Uterus (tissue), 3 donors: ENCODE measurements at regions not wholly inside any gene's neighbourhood (a gene's known extent, or its start where the extent isn't known, plus 50 kb on each side); places are given as distances from the start of the nearest gene placed in this dataset.

Experiments
- DNase-seq, 2 donors: peaks; one replicate each; pipeline ENCODE4 v3.0.0-alpha.2; 2019 to 2020
- H3K27ac ChIP-seq, 2 donors: fragments of 200-600 bp; sonication (generic); 1 replicate in 1 of 2; 2 replicates in 1 of 2; pipeline ENCODE4 v1.5.1; 2016 to 2018
- H3K27me3 ChIP-seq, 2 donors: fragments of 200-600 bp; sonication (generic); one replicate each; pipeline ENCODE4 v1.5.1; 2018 to 2019; ENCODE audit warnings: control low read depth in 1 of 2
- H3K36me3 ChIP-seq, 2 donors: fragments of 200-600 bp; sonication (generic); one replicate each; pipeline ENCODE4 v1.5.1; 2019; ENCODE audit warnings: control low read depth in 1 of 2
- H3K4me1 ChIP-seq, 2 donors: fragments of 200-600 bp; sonication (generic); one replicate each; pipeline ENCODE4 v1.5.1; 2018 to 2019; ENCODE audit warnings: control low read depth in 1 of 2
- H3K4me3 ChIP-seq, 2 donors: fragments of 200-600 bp; sonication (generic); 1 replicate in 1 of 2; 2 replicates in 1 of 2; pipeline ENCODE4 v1.5.1; 2018 to 2019; ENCODE audit warnings: mild to moderate bottlenecking in 1 of 2
- H3K9me3 ChIP-seq, 2 donors: fragments of 200-600 bp; sonication (generic); one replicate each; pipeline ENCODE4 v1.5.1; 2019; ENCODE audit warnings: control low read depth in 1 of 2
- POLR2A ChIP-seq, 2 donors: fragments of 450-650 bp; IDR thresholded peaks; one replicate each; pipeline ENCODE4 v1.6.1; 2016; ENCODE audit warnings: antibody characterized with exemption in 2 of 2, mild to moderate bottlenecking in 1 of 2, moderate library complexity in 1 of 2
- intact Hi-C: fragments of 100-400 bp; cut with DNase I; formaldehyde crosslinking; loops from one replicate; pipeline ENCODE4 v1.15.1; 2023; ENCODE audit warnings: low total_unique reads
- TF ChIP-seq, protein P1 (sequence below), 4 experiments: fragments of 200-600 bp in 2 of 4; fragments of 450-650 bp in 2 of 4; sonication (generic) in 2 of 4; IDR thresholded peaks; one replicate each; pipeline ENCODE4 v1.5.1; 2016 to 2019; ENCODE audit warnings: antibody characterized with exemption in 4 of 4, mild to moderate bottlenecking in 2 of 4, moderate library complexity in 1 of 4
- donor health status: DM: yes; HTN: yes; CAD: no.

DNA sequence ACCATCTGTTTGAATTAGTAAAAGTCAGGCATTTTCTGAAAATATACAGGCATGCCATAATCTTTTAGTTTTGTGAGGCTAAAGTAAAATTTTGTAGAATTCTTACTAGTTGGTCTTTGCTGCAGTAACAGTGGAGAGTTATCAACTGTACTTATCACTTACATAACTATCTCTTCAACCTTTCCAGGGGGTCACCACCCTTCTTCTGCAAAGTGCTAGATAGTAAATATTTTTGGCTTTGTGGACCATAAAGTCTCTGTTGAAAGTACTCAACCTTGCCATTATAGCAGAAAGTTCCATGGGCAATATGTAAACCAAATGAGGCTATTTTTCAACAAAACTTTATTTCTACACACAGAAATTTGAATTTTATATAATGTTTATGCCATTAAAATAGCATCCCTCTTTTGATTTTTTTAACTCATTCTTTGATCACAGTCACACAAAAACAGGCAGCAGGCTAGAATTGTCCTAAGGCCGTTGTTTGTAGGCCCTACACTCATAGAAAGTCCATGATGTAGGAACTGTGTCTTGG, 59.5 kb upstream of the KLF6 start:
- no peak overlapping the region for H3K27ac ChIP-seq
- H3K4me1 ChIP-seq = no peaks in the 10 kb centered on the region
- H3K27me3 ChIP-seq = no peaks in the 10 kb centered on the region
- no peak overlapping the region for H3K4me3 ChIP-seq
- intact Hi-C loops = no loop called here
- no peak for DNase-seq
- H3K9me3 ChIP-seq = no peaks in the 10 kb centered on the region
- H3K36me3 ChIP-seq = no peaks in the 10 kb centered on the region
- no peak for TF ChIP-seq POLR2A (IDR thresholded peaks at IDR 0.05)
- TF ChIP-seq, protein P1, sequence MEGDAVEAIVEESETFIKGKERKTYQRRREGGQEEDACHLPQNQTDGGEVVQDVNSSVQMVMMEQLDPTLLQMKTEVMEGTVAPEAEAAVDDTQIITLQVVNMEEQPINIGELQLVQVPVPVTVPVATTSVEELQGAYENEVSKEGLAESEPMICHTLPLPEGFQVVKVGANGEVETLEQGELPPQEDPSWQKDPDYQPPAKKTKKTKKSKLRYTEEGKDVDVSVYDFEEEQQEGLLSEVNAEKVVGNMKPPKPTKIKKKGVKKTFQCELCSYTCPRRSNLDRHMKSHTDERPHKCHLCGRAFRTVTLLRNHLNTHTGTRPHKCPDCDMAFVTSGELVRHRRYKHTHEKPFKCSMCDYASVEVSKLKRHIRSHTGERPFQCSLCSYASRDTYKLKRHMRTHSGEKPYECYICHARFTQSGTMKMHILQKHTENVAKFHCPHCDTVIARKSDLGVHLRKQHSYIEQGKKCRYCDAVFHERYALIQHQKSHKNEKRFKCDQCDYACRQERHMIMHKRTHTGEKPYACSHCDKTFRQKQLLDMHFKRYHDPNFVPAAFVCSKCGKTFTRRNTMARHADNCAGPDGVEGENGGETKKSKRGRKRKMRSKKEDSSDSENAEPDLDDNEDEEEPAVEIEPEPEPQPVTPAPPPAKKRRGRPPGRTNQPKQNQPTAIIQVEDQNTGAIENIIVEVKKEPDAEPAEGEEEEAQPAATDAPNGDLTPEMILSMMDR (IDR thresholded peaks at IDR 0.05) = no peak

DNA sequence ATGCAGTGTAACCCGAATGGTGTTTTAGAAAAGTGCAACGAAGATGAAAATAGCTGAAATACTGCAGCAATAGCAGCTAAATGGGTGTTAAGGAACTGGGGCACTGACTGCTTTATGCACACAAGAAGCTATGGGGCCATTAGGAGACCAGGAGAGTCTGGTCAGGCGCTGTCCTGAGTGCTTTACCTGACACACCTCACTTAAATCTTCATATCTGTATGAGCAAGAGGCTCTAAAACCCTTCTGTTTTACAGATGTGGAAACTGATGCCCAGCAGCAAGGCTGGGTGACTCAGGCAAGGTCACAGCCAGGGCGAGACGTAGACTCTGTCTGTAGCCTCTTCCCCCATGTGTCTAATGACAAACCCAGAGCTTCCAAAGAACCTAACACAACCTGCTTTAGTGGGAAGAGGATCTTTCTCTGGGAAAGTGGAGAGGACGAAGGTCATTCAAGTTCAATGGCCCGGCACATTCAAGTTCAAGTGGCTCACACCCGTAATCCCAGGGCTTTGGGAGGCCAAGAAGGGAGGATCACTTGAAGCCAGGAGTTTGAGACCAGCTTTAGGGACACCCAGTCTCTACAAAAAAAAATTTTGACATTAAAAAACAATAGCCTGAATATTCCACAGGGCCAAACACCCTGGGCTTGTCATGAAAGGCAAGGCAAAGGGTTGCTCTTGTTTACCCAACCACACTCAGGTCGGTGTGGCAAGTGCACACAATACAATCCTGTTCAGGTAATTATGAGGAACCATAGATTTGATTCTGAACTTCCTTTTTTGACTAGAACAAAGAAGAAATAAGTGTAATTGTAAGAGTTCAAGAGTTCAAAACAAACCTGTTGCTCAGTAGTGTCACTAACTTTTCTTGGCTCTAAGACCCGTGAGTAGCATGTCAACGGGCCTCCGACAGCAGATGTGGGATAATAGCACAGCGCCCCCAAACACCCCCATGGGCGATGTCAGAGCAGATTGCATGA, 53.7 kb upstream of the KLF6 start:
- Histone ChIP-seq H3K27ac (no peak overlapping the region), H3K4me1 (no peaks in the 10 kb centered on the region), H3K27me3 (no peaks in the 10 kb centered on the region), H3K9me3 (no peaks in the 10 kb centered on the region), H3K4me3 (no peak overlapping the region), H3K36me3 (no peaks in the 10 kb centered on the region)
- intact Hi-C loops = no loop called here
- no peak for DNase-seq
- no peak for TF ChIP-seq POLR2A (IDR thresholded peaks at IDR 0.05)
- TF ChIP-seq, protein P1 (IDR thresholded peaks at IDR 0.05) = no peak

DNA sequence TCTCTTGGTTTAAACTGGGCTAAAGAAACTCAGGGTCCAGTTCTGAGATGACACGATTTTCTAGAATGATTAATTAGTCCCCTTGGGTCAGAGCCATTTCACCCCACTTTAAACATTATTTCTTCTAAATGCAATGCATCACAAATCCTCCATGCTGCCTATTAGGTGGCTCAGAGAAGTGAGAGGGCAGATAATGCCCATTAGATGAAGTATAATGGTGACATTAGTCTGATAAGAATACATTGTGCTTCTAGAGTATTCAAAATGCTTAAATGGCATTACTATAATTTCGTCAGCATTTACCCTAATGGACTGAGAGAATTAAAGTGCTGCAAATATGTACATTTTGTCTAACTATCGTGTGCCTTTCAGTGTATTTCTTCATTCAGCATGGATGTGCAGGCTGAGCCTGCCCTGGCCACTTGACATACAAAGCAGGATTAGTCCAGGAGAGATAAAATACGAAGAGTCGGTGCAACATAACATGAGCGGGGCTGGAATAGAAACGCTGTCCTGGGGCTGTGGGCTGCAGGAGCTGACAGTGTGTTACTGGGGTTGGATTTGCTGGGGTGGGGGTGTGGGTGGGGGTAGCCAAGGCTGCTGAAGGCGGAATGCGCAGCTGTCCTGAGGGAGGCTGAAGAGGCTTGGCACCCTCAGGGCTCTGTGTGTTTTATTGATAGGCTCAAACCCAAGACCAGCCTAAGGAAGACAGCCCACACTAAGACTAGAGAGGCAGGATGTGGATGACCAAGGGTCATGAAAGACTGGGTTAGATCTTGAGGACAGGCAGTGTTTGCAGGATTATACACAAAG, 52.8 kb upstream of the KLF6 start:
- Histone ChIP-seq H3K36me3 (no peaks in the 10 kb centered on the region), H3K27ac (no peak overlapping the region), H3K27me3 (no peaks in the 10 kb centered on the region), H3K9me3 (no peaks in the 10 kb centered on the region), H3K4me1 (no peaks in the 10 kb centered on the region), H3K4me3 (no peak overlapping the region)
- intact Hi-C loops = no loop called here
- no peak for DNase-seq
- TF ChIP-seq POLR2A (IDR thresholded peaks at IDR 0.05) = no peak
- TF ChIP-seq, protein P1 (IDR thresholded peaks at IDR 0.05) = no peak

GRCh38 chr10:3836222-3836820, 51.3 kb upstream of the KLF6 start:
- Histone ChIP-seq H3K4me3 (no peak overlapping the region), H3K9me3 (no peaks in the 10 kb centered on the region), H3K4me1 (no peaks in the 10 kb centered on the region), H3K36me3 (no peaks in the 10 kb centered on the region), H3K27me3 (no peaks in the 10 kb centered on the region), H3K27ac (no peak overlapping the region)
- no peak for DNase-seq
- TF ChIP-seq, protein P1 (IDR thresholded peaks at IDR 0.05) = no peak
- no peak for TF ChIP-seq POLR2A (IDR thresholded peaks at IDR 0.05)
- intact Hi-C loops = no loop called here
